ENCODE measurements at regions not wholly inside any gene's neighbourhood (a gene's known extent, or its start where the extent isn't known, plus 50 kb on each side); places are given as distances from the start of the nearest gene placed in this dataset.
A peak's percentile ranks its signal among the peaks of the same experiment; 100 is the strongest.

GRCh38 chr5:86864051-86864450 lies 246.3 kb downstream of the COX7C start:
- H3K4me3 ChIP-seq: no peak overlapping the region

GRCh38 chr5:86865256-86865785 lies 247.6 kb downstream of the COX7C start:
- no peak overlapping the region for H3K4me3 ChIP-seq
- in situ Hi-C loops (cut with MboI; ENCODE audit: low pct_unique_long_range_greater_than_20kb in 2 of 9, low sequenced_read_pairs in 9 of 9, unreplicated experiment in 9 of 9): no loop called here

More at GRCh38 chr5:86864051-86864450, 246.3 kb downstream of the COX7C start:
- peak in 3 of 8 experiments; percentile 56 to 71 (median 69) for ATAC-seq (replicated peaks in 6 of 8)
- Histone ChIP-seq H3K27ac (no peak overlapping the region), H3K4me1 (replicated peaks in 1 of 2) (peaks cover 9 to 21% of the 10 kb centered on the region in 2 donors)
- in situ Hi-C loops (cut with MboI; ENCODE audit: low pct_unique_long_range_greater_than_20kb in 2 of 9, low sequenced_read_pairs in 9 of 9, unreplicated experiment in 9 of 9): no loop called here
- 4 to 100% (median 70%) methylated on average over 1 to 4 of the region's 4 CpGs; no CpG with 5 or more reads in 1 of the 10 experiments for WGBS, 10 experiments

GRCh38 chr5:86866036-86866435 lies 248.3 kb downstream of the COX7C start:
- no peak overlapping the region for H3K27ac ChIP-seq
- in situ Hi-C loops (cut with MboI; ENCODE audit: low pct_unique_long_range_greater_than_20kb in 2 of 9, low sequenced_read_pairs in 9 of 9, unreplicated experiment in 9 of 9): no loop called here
- no peak overlapping the region for H3K4me3 ChIP-seq
- WGBS, 10 experiments: 0 to 100% (median 67%) methylated on average over 1 of the region's 1 CpG; no CpG with 5 or more reads in 5 of the 10 experiments
- H3K4me1 ChIP-seq (replicated peaks in 1 of 2): peaks cover 8 to 16% of the 10 kb centered on the region in 2 donors
- ATAC-seq (replicated peaks in 6 of 8): peak in 1 of 8 experiments; percentile 14

More at GRCh38 chr5:86865256-86865785, 247.6 kb downstream of the COX7C start:
- no peak overlapping the region for H3K27ac ChIP-seq
- 0 to 83% (median 46%) methylated on average over 1 to 2 of the region's 2 CpGs; no CpG with 5 or more reads in 1 of the 10 experiments for WGBS, 10 experiments
- H3K4me1 ChIP-seq (replicated peaks in 1 of 2): peaks cover 9 to 21% of the 10 kb centered on the region in 2 donors
- ATAC-seq (replicated peaks in 6 of 8): no peak

GRCh38 chr5:86869268-86869667 lies 251.5 kb downstream of the COX7C start:
- Histone ChIP-seq H3K27ac (no peak overlapping the region), H3K4me1 (replicated peaks in 1 of 2) (peaks cover 0 to 5% of the 10 kb centered on the region in 2 donors), H3K4me3 (no peak overlapping the region)
- ATAC-seq (replicated peaks in 6 of 8): no peak
- 0 to 100% (median 75%) methylated on average over 1 to 2 of the region's 2 CpGs; no CpG with 5 or more reads in 3 of the 10 experiments for WGBS, 10 experiments
- in situ Hi-C loops (cut with MboI; ENCODE audit: low pct_unique_long_range_greater_than_20kb in 2 of 9, low sequenced_read_pairs in 9 of 9, unreplicated experiment in 9 of 9): no loop called here

GRCh38 chr5:86875539-86875938 lies 257.8 kb downstream of the COX7C start:
- 39 to 100% (median 94%) methylated on average over 1 to 2 of the region's 2 CpGs; no CpG with 5 or more reads in 5 of the 10 experiments for WGBS, 10 experiments
- no peak overlapping the region for H3K27ac ChIP-seq
- in situ Hi-C loops (cut with MboI; ENCODE audit: low pct_unique_long_range_greater_than_20kb in 2 of 9, low sequenced_read_pairs in 9 of 9, unreplicated experiment in 9 of 9): no loop called here
- no peak overlapping the region for H3K4me3 ChIP-seq
- no peak for ATAC-seq (replicated peaks in 6 of 8)
- H3K4me1 ChIP-seq (replicated peaks in 1 of 2): no peaks in the 10 kb centered on the region

- Histone ChIP-seq H3K4me3 (no peak overlapping the region), H3K4me1 (replicated peaks in 1 of 2) (no peaks in the 10 kb centered on the region), H3K27ac (no peak overlapping the region)
- ATAC-seq (replicated peaks in 6 of 8): peak in 2 of 8 experiments; percentile 39 to 48
- in situ Hi-C loops (cut with MboI; ENCODE audit: low pct_unique_long_range_greater_than_20kb in 2 of 9, low sequenced_read_pairs in 9 of 9, unreplicated experiment in 9 of 9): no loop called here
These were observed 260.5 kb downstream of the COX7C start for GRCh38 chr5:86878250-86878649.

- no peaks in the 10 kb centered on the region for H3K4me1 ChIP-seq (replicated peaks in 1 of 2)
- no peak overlapping the region for H3K4me3 ChIP-seq
- no peak for ATAC-seq (replicated peaks in 6 of 8)
- H3K27ac ChIP-seq: no peak overlapping the region
- in situ Hi-C loops (cut with MboI; ENCODE audit: low pct_unique_long_range_greater_than_20kb in 2 of 9, low sequenced_read_pairs in 9 of 9, unreplicated experiment in 9 of 9): no loop called here
These were observed 261.3 kb downstream of the COX7C start for GRCh38 chr5:86879086-86879485.

GRCh38 chr5:86880344-86880743 lies 262.6 kb downstream of the COX7C start:
- H3K4me1 ChIP-seq (replicated peaks in 1 of 2): no peaks in the 10 kb centered on the region
- H3K27ac ChIP-seq: no peak overlapping the region
- WGBS, 10 experiments: 25 to 100% (median 66%) methylated on average over 1 to 4 of the region's 4 CpGs
- in situ Hi-C loops (cut with MboI; ENCODE audit: low pct_unique_long_range_greater_than_20kb in 2 of 9, low sequenced_read_pairs in 9 of 9, unreplicated experiment in 9 of 9): no loop called here
- H3K4me3 ChIP-seq: no peak overlapping the region
- peak in 2 of 8 experiments; percentile 5 to 8 for ATAC-seq (replicated peaks in 6 of 8)

GRCh38 chr5:86880785-86881492 lies 263.2 kb downstream of the COX7C start:
- WGBS, 10 experiments: 0 to 100% (median 37%) methylated on average over 1 to 3 of the region's 3 CpGs; no CpG with 5 or more reads in 2 of the 10 experiments
- peak; percentile 58 to 100 (median 92) for ATAC-seq (replicated peaks in 6 of 8)
- peaks cover 0 to 3% of the 10 kb centered on the region in 2 donors for H3K4me1 ChIP-seq (replicated peaks in 1 of 2)
- H3K4me3 ChIP-seq: no peak overlapping the region
- no peak overlapping the region for H3K27ac ChIP-seq
- in situ Hi-C loops (cut with MboI; ENCODE audit: low pct_unique_long_range_greater_than_20kb in 2 of 9, low sequenced_read_pairs in 9 of 9, unreplicated experiment in 9 of 9): no loop called here

- H3K27ac ChIP-seq: no peak overlapping the region
- ATAC-seq (replicated peaks in 6 of 8): no peak
- 27 to 100% (median 84%) methylated on average over 1 of the region's 1 CpG; no CpG with 5 or more reads in 4 of the 10 experiments for WGBS, 10 experiments
- H3K4me1 ChIP-seq (replicated peaks in 1 of 2): peaks cover 0 to 6% of the 10 kb centered on the region in 2 donors
- H3K4me3 ChIP-seq: no peak overlapping the region
- in situ Hi-C loops (cut with MboI; ENCODE audit: low pct_unique_long_range_greater_than_20kb in 2 of 9, low sequenced_read_pairs in 9 of 9, unreplicated experiment in 9 of 9): no loop called here
These were observed 263.9 kb downstream of the COX7C start for GRCh38 chr5:86881493-86882090.

- ATAC-seq (replicated peaks in 6 of 8): no peak
- no peak overlapping the region for H3K4me3 ChIP-seq
- in situ Hi-C loops (cut with MboI; ENCODE audit: low pct_unique_long_range_greater_than_20kb in 2 of 9, low sequenced_read_pairs in 9 of 9, unreplicated experiment in 9 of 9): no loop called here
- H3K27ac ChIP-seq: no peak overlapping the region
- WGBS, 10 experiments: 80 to 100% (median 95%) methylated on average over 2 to 15 of the region's 16 CpGs; no CpG with 5 or more reads in 2 of the 10 experiments
- H3K4me1 ChIP-seq (replicated peaks in 1 of 2): peaks cover 0 to 6% of the 10 kb centered on the region in 2 donors
These were observed 266.9 kb downstream of the COX7C start for GRCh38 chr5:86884608-86885007.

- in situ Hi-C loops (cut with MboI; ENCODE audit: low pct_unique_long_range_greater_than_20kb in 2 of 9, low sequenced_read_pairs in 9 of 9, unreplicated experiment in 9 of 9): no loop called here
These were observed 267.3 kb downstream of the COX7C start for GRCh38 chr5:86885011-86885410.

GRCh38 chr5:86885489-86886230 lies 267.9 kb downstream of the COX7C start:
- peak in 1 of 8 experiments; percentile 36 for ATAC-seq (replicated peaks in 6 of 8)
- Histone ChIP-seq H3K4me3 (no peak overlapping the region), H3K4me1 (replicated peaks in 1 of 2) (peaks cover 0 to 6% of the 10 kb centered on the region in 2 donors), H3K27ac (no peak overlapping the region)
- 0 to 75% (median 59%) methylated on average over 1 to 5 of the region's 5 CpGs for WGBS, 10 experiments
- in situ Hi-C loops (cut with MboI; ENCODE audit: low pct_unique_long_range_greater_than_20kb in 2 of 9, low sequenced_read_pairs in 9 of 9, unreplicated experiment in 9 of 9): no loop called here

More at GRCh38 chr5:86885011-86885410, 267.3 kb downstream of the COX7C start:
- H3K4me3 ChIP-seq: no peak overlapping the region
- WGBS, 10 experiments: 46 to 100% (median 80%) methylated on average over 1 to 2 of the region's 2 CpGs
- peaks cover 0 to 6% of the 10 kb centered on the region in 2 donors for H3K4me1 ChIP-seq (replicated peaks in 1 of 2)
- no peak overlapping the region for H3K27ac ChIP-seq
- ATAC-seq (replicated peaks in 6 of 8): no peak

Measured in motor neuron (in vitro differentiated cells).